LNCaP clone FGC (cell line): ENCODE measurements at regions not wholly inside any gene's neighbourhood (a gene's known extent, or its start where the extent isn't known, plus 50 kb on each side); places are given as distances from the start of the nearest gene placed in this dataset.

Experiments used
- DNase-seq: peaks from one replicate; pipeline ENCODE4 v3.0.0-alpha.2; 2011; ENCODE audit warnings: low read depth
- H3K4me3 ChIP-seq: 2 replicates; pipeline ENCODE4 v1.5.1; 2011; ENCODE audit warnings: mild to moderate bottlenecking, low read depth, low read length, control low read depth
- CTCF ChIP-seq: IDR thresholded peaks from 2 replicates; pipeline ENCODE4 v1.5.1; 2012; ENCODE audit warnings: mild to moderate bottlenecking; ENCODE audit not compliant: control insufficient read depth, insufficient read depth; ENCODE audit errors: extremely low read depth

- DNase-seq, result no peak
- H3K4me3 ChIP-seq, result no peak overlapping the region
- TF ChIP-seq CTCF, result no peak
These were observed 121.6 kb downstream of the CD164 start for GRCh38 chr6:109260701-109261100.

- no peak for DNase-seq
- H3K4me3 ChIP-seq, result no peak overlapping the region
These were observed 122.1 kb downstream of the CD164 start for GRCh38 chr6:109260126-109260525.

GRCh38 chr6:109258129-109258528 is 124.1 kb downstream of the CD164 start:
- H3K4me3 ChIP-seq, result no peak overlapping the region
- no peak for DNase-seq
- TF ChIP-seq CTCF, result no peak

More at GRCh38 chr6:109260126-109260525, 122.1 kb downstream of the CD164 start:
- no peak for TF ChIP-seq CTCF

- no peak overlapping the region for H3K4me3 ChIP-seq
- no peak for TF ChIP-seq CTCF
- DNase-seq, result no peak
These were observed 124.8 kb downstream of the CD164 start for GRCh38 chr6:109257494-109257893.

GRCh38 chr6:109255946-109256640 is 126.2 kb downstream of the CD164 start:
- peak; percentile 94 for DNase-seq
- no peak overlapping the region for H3K4me3 ChIP-seq
- no peak for TF ChIP-seq CTCF

- no peak overlapping the region for H3K4me3 ChIP-seq
- TF ChIP-seq CTCF, result no peak
- no peak for DNase-seq
These were observed 127.2 kb downstream of the CD164 start for GRCh38 chr6:109255087-109255486.

GRCh38 chr6:109253366-109253765 is 128.9 kb downstream of the CD164 start:
- no peak overlapping the region for H3K4me3 ChIP-seq
- no peak for DNase-seq
- TF ChIP-seq CTCF, result no peak
